ENCODE measurements at regions not wholly inside any gene's neighbourhood (a gene's known extent, or its start where the extent isn't known, plus 50 kb on each side); places are given as distances from the start of the nearest gene placed in this dataset.

- no peak for TF ChIP-seq CTCF (IDR thresholded peaks at IDR 0.05)
- intact Hi-C loops (cut with micrococcal nuclease) = no loop called here
- Mint-ChIP-seq H3K27ac (no peak overlapping the region), H3K27me3 (ENCODE audit: low read depth in 2 of 2) (no peaks in the 10 kb centered on the region), H3K9me3 (no peaks in the 10 kb centered on the region), H3K4me1 (no peaks in the 10 kb centered on the region), H3K36me3 (no peaks in the 10 kb centered on the region), H3K4me3 (no peak overlapping the region)
- H3K4me1 ChIP-seq (ENCODE audit: control insufficient read depth, insufficient read depth, low read length) = no peaks in the 10 kb centered on the region
- no peak overlapping the region for H3K4me3 ChIP-seq (ENCODE audit: low read length)
- no peak overlapping the region for H3K27ac ChIP-seq (ENCODE audit: low read length)
- ATAC-seq (no peak), DNase-seq (no peak)
- no peaks in the 10 kb centered on the region for H3K9me3 ChIP-seq (ENCODE audit: control insufficient read depth, insufficient read depth, low read length)
- H3K36me3 ChIP-seq (ENCODE audit: control insufficient read depth, insufficient read depth, low read length) = no peaks in the 10 kb centered on the region
- WGBS (ENCODE audit: insufficient coverage) = 91% methylated on average over 14 of the region's 14 CpGs
- H3K27me3 ChIP-seq (ENCODE audit: control insufficient read depth, insufficient read depth, low read length) = no peaks in the 10 kb centered on the region
Observed at GRCh38 chr4:11198516-11199305, 230.0 kb downstream of the HS3ST1 start.

GRCh38 chr4:11197631-11198341 is 230.9 kb downstream of the HS3ST1 start:
- Histone ChIP-seq H3K27me3 (ENCODE audit: control insufficient read depth, insufficient read depth, low read length) (no peaks in the 10 kb centered on the region), H3K9me3 (ENCODE audit: control insufficient read depth, insufficient read depth, low read length) (no peaks in the 10 kb centered on the region), H3K4me1 (ENCODE audit: control insufficient read depth, insufficient read depth, low read length) (no peaks in the 10 kb centered on the region), H3K4me3 (ENCODE audit: low read length) (no peak overlapping the region), H3K27ac (ENCODE audit: low read length) (no peak overlapping the region), H3K36me3 (ENCODE audit: control insufficient read depth, insufficient read depth, low read length) (no peaks in the 10 kb centered on the region)
- intact Hi-C loops (cut with micrococcal nuclease) = no loop called here
- Mint-ChIP-seq H3K4me1 (no peaks in the 10 kb centered on the region), H3K27ac (no peak overlapping the region), H3K36me3 (no peaks in the 10 kb centered on the region), H3K27me3 (ENCODE audit: low read depth in 2 of 2) (no peaks in the 10 kb centered on the region), H3K9me3 (no peaks in the 10 kb centered on the region), H3K4me3 (no peak overlapping the region)
- 89% methylated on average over 7 of the region's 8 CpGs for WGBS (ENCODE audit: insufficient coverage)
- no peak for TF ChIP-seq CTCF (IDR thresholded peaks at IDR 0.05)
- no peak for DNase-seq
- no peak for ATAC-seq

GRCh38 chr4:11196927-11197522 is 231.7 kb downstream of the HS3ST1 start:
- H3K4me3 ChIP-seq (ENCODE audit: low read length) = no peak overlapping the region
- H3K27me3 Mint-ChIP-seq (ENCODE audit: low read depth in 2 of 2) = peaks cover 0 to 2% of the 10 kb centered on the region in 2 donors
- H3K4me1 ChIP-seq (ENCODE audit: control insufficient read depth, insufficient read depth, low read length) = no peaks in the 10 kb centered on the region
- H3K9me3 Mint-ChIP-seq = no peaks in the 10 kb centered on the region
- H3K27ac Mint-ChIP-seq = no peak overlapping the region
- no peak for TF ChIP-seq CTCF (IDR thresholded peaks at IDR 0.05)
- no peak for ATAC-seq
- intact Hi-C loops (cut with micrococcal nuclease) = no loop called here
- H3K27ac ChIP-seq (ENCODE audit: low read length) = no peak overlapping the region
- H3K27me3 ChIP-seq (ENCODE audit: control insufficient read depth, insufficient read depth, low read length) = no peaks in the 10 kb centered on the region
- no peaks in the 10 kb centered on the region for H3K4me1 Mint-ChIP-seq
- H3K36me3 ChIP-seq (ENCODE audit: control insufficient read depth, insufficient read depth, low read length) = no peaks in the 10 kb centered on the region
- 77% methylated on average over 4 of the region's 4 CpGs for WGBS (ENCODE audit: insufficient coverage)
- H3K4me3 Mint-ChIP-seq = no peak overlapping the region
- no peak for DNase-seq
- H3K9me3 ChIP-seq (ENCODE audit: control insufficient read depth, insufficient read depth, low read length) = no peaks in the 10 kb centered on the region
- no peaks in the 10 kb centered on the region for H3K36me3 Mint-ChIP-seq
